HepG2 (cell line): ENCODE measurements at regions not wholly inside any gene's neighbourhood (a gene's known extent, or its start where the extent isn't known, plus 50 kb on each side); places are given as distances from the start of the nearest gene placed in this dataset.

Experiments used
- ATAC-seq: fragments of 200-7000 bp; cut with Tn5 transposase; 3 replicates; pipeline ENCODE4 v1.9.1; 2020; ENCODE audit warnings: mild to moderate bottlenecking, moderate library complexity
- BruUV-seq: library from RNA; stranded (reverse); fragments of 400-500 nt; replicated peaks from 2 replicates; lab custom pipeline; 2021; lab: Mats Ljungman, UMichigan
- CTCF ChIA-PET: fragments of 300-600 bp; formaldehyde crosslinking; extraction: SDS; loops from one replicate; lab custom pipeline; 2021; ENCODE audit warnings: low total read pairs, inconsistent platforms, low intra/inter-chr PET ratio; lab: Yijun Ruan, JAX
- POLR2A ChIA-PET: fragments of 350-600 bp; sonication (Branson Sonifier 250); formaldehyde crosslinking; loops from one replicate; lab custom pipeline; 2020; ENCODE audit warnings: antibody characterized with exemption, inconsistent platforms; lab: Yijun Ruan, JAX
- DNase-seq: peaks from one replicate; pipeline ENCODE4 v3.0.0-alpha.2; 2015; ENCODE audit warnings: low spot score
- FAIRE-seq: peaks from 3 replicates; lab custom pipeline; 2011; peaks lifted over from hg19 to GRCh38; lab: Jason Lieb, UNC
- H2AFZ ChIP-seq: one replicate; pipeline ENCODE4 v1.6.1; 2011; ENCODE audit warnings: low read length, inconsistent platforms
- H3K27ac ChIP-seq: fragments of 300-600 bp; 3 replicates; pipeline ENCODE4 v1.8.0; 2011; ENCODE audit warnings: mixed run types, mild to moderate bottlenecking, mixed read lengths, low read length, inconsistent platforms; ENCODE audit not compliant: insufficient read depth; ENCODE audit errors: extremely low read length
- H3K27me3 ChIP-seq, 2 experiments: fragments of 200-600 bp in 1 of 2; 2 replicates in 1 of 2; 3 replicates in 1 of 2; pipeline versions ENCODE4 v1.6.0 to v1.8.0; 2011; ENCODE audit warnings: low read length in 2 of 2, mild to moderate bottlenecking in 2 of 2, moderate library complexity in 2 of 2, inconsistent platforms in 1 of 2; ENCODE audit not compliant: insufficient read depth in 2 of 2, control insufficient read depth in 1 of 2
- H3K36me3 ChIP-seq, 2 experiments: fragments of 200-600 bp in 1 of 2; replicated peaks in 1 of 2; 2 replicates in 1 of 2; 3 replicates in 1 of 2; pipeline versions ENCODE4 v1.5.1 to v1.8.0; 2011; ENCODE audit warnings: low read length in 2 of 2, inconsistent platforms in 1 of 2; ENCODE audit not compliant: insufficient read depth in 2 of 2, control insufficient read depth in 1 of 2
- H3K4me1 ChIP-seq: 2 replicates; pipeline ENCODE4 v1.5.1; 2012; ENCODE audit warnings: low read length, inconsistent platforms; ENCODE audit not compliant: insufficient read depth
- H3K4me2 ChIP-seq: 2 replicates; pipeline ENCODE4 v1.6.0; 2011; ENCODE audit warnings: low read depth, low read length, inconsistent platforms
- H3K4me3 ChIP-seq, 3 experiments: fragments of 200-600 bp in 1 of 3; sonication (generic), shearing (Covaris generic) in 1 of 3; replicated peaks in 1 of 3; 2 replicates each; pipeline ENCODE4 v1.5.1; 2011 to 2016; ENCODE audit warnings: low read length in 3 of 3, inconsistent platforms in 2 of 3, low read depth in 2 of 3, mild to moderate bottlenecking in 2 of 3, control low read depth in 1 of 3, mixed read lengths in 1 of 3; ENCODE audit not compliant: insufficient read depth in 1 of 3
- H3K79me2 ChIP-seq: one replicate; pipeline ENCODE4 v1.6.1; 2011; ENCODE audit warnings: low read length, inconsistent platforms; ENCODE audit not compliant: insufficient read depth
- H3K9ac ChIP-seq: 2 replicates; pipeline ENCODE4 v1.6.0; 2011; ENCODE audit warnings: mild to moderate bottlenecking, low read depth, low read length, inconsistent platforms; ENCODE audit not compliant: insufficient read depth
- H3K9me3 ChIP-seq: 2 replicates; pipeline ENCODE4 v1.5.1; 2012; ENCODE audit warnings: mild to moderate bottlenecking, low read length
- H4K20me1 ChIP-seq: 2 replicates; pipeline ENCODE4 v1.6.0; 2011; ENCODE audit warnings: inconsistent platforms, mild to moderate bottlenecking, low read length, moderate library complexity; ENCODE audit not compliant: insufficient read depth
- ELF4 ChIP-seq: sonication (generic); formaldehyde crosslinking; IDR thresholded peaks from 2 replicates; pipeline ENCODE4 v1.5.0; 2020; ENCODE audit warnings: missing genetic modification reagents, mild to moderate bottlenecking, moderate library complexity, borderline replicate concordance
- HNRNPUL1 ChIP-seq: fragments of 200-400 bp; formaldehyde crosslinking; IDR thresholded peaks from 2 replicates; pipeline ENCODE4 v1.6.1; 2017; ENCODE audit warnings: low read depth, mild to moderate bottlenecking, low read length, moderate library complexity
- JARID2 ChIP-seq: sonication (generic); formaldehyde crosslinking; IDR thresholded peaks from 2 replicates; pipeline ENCODE4 v1.8.1; 2023; ENCODE audit warnings: missing genetic modification reagents, inconsistent platforms; ENCODE audit not compliant: insufficient replicate concordance
- NBN ChIP-seq: fragments of 450-650 bp; conservative IDR thresholded peaks from 2 replicates; pipeline ENCODE4 v1.6.1; 2017
- SALL1 ChIP-seq: sonication (generic); formaldehyde crosslinking; IDR thresholded peaks from 2 replicates; pipeline ENCODE4 v1.8.0; 2022; ENCODE audit warnings: mild to moderate bottlenecking, missing genetic modification reagents
- TCF7L2 ChIP-seq: IDR thresholded peaks from 2 replicates; pipeline ENCODE4 v1.6.1; 2011; ENCODE audit warnings: mild to moderate bottlenecking, low read depth, low read length, moderate library complexity
- TMF1 ChIP-seq: sonication (generic); formaldehyde crosslinking; IDR thresholded peaks from 2 replicates; pipeline ENCODE4 v1.8.1; 2022; ENCODE audit warnings: low read depth, missing genetic modification reagents
- ZNF260 ChIP-seq: sonication (generic); formaldehyde crosslinking; IDR thresholded peaks from 2 replicates; pipeline ENCODE4 v1.4.0; 2020; ENCODE audit warnings: missing genetic modification reagents, low read depth, mild to moderate bottlenecking, borderline replicate concordance
- ZNF329 ChIP-seq: sonication (generic); formaldehyde crosslinking; IDR thresholded peaks from 2 replicates; pipeline ENCODE4 v1.9.0; 2021; ENCODE audit warnings: low read depth, mild to moderate bottlenecking, missing genetic modification reagents
- ZNF768 ChIP-seq: sonication (generic); formaldehyde crosslinking; IDR thresholded peaks from 2 replicates; pipeline ENCODE4 v1.4.0; 2020; ENCODE audit warnings: missing genetic modification reagents
- ZNF839 ChIP-seq: sonication (generic); formaldehyde crosslinking; IDR thresholded peaks from 2 replicates; pipeline ENCODE4 v1.4.0; 2020; ENCODE audit warnings: missing genetic modification reagents, mild to moderate bottlenecking, borderline replicate concordance
- ZNF850 ChIP-seq: sonication (generic); formaldehyde crosslinking; conservative IDR thresholded peaks from 2 replicates; pipeline ENCODE4 v1.9.0; 2021; ENCODE audit warnings: mild to moderate bottlenecking, missing genetic modification reagents
- WGBS: methylation state at CpG from one replicate; pipeline ENCODE4 v1.1.6; 2017; ENCODE audit warnings: low lambda C conversion rate; 5-methylcytosine and 5-hydroxymethylcytosine counted together
- in situ Hi-C: cut with HindIII; loops from 2 replicates; pipeline ENCODE4 v1.10.0; 2017; ENCODE audit warnings: low pct_unique_long_range_greater_than_20kb; ENCODE audit not compliant: extremely low pct_ligation_motif_present
- intact Hi-C: fragments of 100-400 bp; cut with micrococcal nuclease; formaldehyde crosslinking; loops from one replicate; pipeline ENCODE4 v1.10.0; 2022; ENCODE audit not compliant: unreplicated experiment
- TF ChIP-seq, protein P1 (sequence below): sonication (generic); formaldehyde crosslinking; IDR thresholded peaks from 2 replicates; pipeline ENCODE4 v1.4.0; 2020; ENCODE audit warnings: mild to moderate bottlenecking, low read depth, missing genetic modification reagents
- TF ChIP-seq, protein P2 (sequence below): sonication (generic); IDR thresholded peaks from 2 replicates; pipeline ENCODE4 v1.6.1; 2016; ENCODE audit warnings: low read depth, borderline replicate concordance
- TF ChIP-seq, protein P3 (sequence below): sonication (generic); formaldehyde crosslinking; IDR thresholded peaks from 2 replicates; pipeline ENCODE4 v1.4.0; 2020; ENCODE audit warnings: mild to moderate bottlenecking, missing genetic modification reagents
- TF ChIP-seq, protein P4 (sequence below): sonication (generic); formaldehyde crosslinking; IDR thresholded peaks from 2 replicates; pipeline ENCODE4 v1.5.0; 2020; ENCODE audit warnings: mild to moderate bottlenecking, missing genetic modification reagents, moderate library complexity

DNA sequence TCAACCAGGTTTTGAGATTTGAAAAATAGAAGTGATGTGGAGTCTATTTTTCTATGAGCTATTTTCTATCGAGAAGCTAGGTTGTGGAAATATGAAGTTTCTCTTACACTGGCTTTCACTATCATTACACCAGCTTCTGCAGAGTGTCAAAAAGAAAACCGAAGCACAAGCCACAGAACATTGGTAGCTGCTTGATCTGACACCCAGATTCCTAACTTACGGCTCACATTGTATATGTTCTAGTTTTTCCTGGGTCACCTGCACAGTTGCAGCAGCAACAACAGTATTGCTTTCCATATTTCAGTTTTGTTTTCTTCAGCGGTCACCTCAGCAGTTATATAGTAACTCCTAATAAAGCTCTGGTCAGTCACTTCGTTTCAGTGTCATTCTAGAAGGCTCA is 790.1 kb downstream of the PLOD2 start:
- Histone ChIP-seq H3K36me3 (no peaks in the 10 kb centered on the region), H3K27me3 (no peaks in the 10 kb centered on the region), H3K27ac (no peak overlapping the region), H3K79me2 (no peaks in the 10 kb centered on the region), H4K20me1 (no peaks in the 10 kb centered on the region), H3K4me3 (no peak overlapping the region), H2AFZ (no peak overlapping the region), H3K4me2 (no peak overlapping the region), H3K4me1 (no peaks in the 10 kb centered on the region), H3K9ac (no peak overlapping the region), H3K9me3 (peaks cover 26% of the 10 kb centered on the region; the same call in 1 of the 2 replicates)
- POLR2A ChIA-PET = no interaction called here
- in situ Hi-C loops (no loop called here), intact Hi-C loops (no loop called here)
- FAIRE-seq = no peak
- no peak for DNase-seq
- CTCF ChIA-PET = no interaction called here
- WGBS = under 1% methylated on average over 5 of the region's 5 CpGs
- ATAC-seq = no peak
- BruUV-seq = no TSS peak
- no peak for TF ChIP-seq ZNF768 (CRISPR knock-in tag)
- TF ChIP-seq, protein P1, sequence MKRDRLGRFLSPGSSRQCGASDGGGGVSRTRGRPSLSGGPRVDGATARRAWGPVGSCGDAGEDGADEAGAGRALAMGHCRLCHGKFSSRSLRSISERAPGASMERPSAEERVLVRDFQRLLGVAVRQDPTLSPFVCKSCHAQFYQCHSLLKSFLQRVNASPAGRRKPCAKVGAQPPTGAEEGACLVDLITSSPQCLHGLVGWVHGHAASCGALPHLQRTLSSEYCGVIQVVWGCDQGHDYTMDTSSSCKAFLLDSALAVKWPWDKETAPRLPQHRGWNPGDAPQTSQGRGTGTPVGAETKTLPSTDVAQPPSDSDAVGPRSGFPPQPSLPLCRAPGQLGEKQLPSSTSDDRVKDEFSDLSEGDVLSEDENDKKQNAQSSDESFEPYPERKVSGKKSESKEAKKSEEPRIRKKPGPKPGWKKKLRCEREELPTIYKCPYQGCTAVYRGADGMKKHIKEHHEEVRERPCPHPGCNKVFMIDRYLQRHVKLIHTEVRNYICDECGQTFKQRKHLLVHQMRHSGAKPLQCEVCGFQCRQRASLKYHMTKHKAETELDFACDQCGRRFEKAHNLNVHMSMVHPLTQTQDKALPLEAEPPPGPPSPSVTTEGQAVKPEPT (CRISPR knock-in tag) = no peak
- no peak for TF ChIP-seq ELF4 (CRISPR knock-in tag)
- no peak for TF ChIP-seq TMF1
- TF ChIP-seq ZNF839 (CRISPR knock-in tag) = no peak
- no peak for TF ChIP-seq ZNF329 (CRISPR knock-in tag)
- TF ChIP-seq, protein P2, sequence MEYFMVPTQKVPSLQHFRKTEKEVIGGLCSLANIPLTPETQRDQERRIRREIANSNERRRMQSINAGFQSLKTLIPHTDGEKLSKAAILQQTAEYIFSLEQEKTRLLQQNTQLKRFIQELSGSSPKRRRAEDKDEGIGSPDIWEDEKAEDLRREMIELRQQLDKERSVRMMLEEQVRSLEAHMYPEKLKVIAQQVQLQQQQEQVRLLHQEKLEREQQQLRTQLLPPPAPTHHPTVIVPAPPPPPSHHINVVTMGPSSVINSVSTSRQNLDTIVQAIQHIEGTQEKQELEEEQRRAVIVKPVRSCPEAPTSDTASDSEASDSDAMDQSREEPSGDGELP = no peak
- TF ChIP-seq ZNF850 (CRISPR knock-in tag) = no peak
- TF ChIP-seq NBN = no peak
- TF ChIP-seq HNRNPUL1 = no peak
- TF ChIP-seq, protein P3, sequence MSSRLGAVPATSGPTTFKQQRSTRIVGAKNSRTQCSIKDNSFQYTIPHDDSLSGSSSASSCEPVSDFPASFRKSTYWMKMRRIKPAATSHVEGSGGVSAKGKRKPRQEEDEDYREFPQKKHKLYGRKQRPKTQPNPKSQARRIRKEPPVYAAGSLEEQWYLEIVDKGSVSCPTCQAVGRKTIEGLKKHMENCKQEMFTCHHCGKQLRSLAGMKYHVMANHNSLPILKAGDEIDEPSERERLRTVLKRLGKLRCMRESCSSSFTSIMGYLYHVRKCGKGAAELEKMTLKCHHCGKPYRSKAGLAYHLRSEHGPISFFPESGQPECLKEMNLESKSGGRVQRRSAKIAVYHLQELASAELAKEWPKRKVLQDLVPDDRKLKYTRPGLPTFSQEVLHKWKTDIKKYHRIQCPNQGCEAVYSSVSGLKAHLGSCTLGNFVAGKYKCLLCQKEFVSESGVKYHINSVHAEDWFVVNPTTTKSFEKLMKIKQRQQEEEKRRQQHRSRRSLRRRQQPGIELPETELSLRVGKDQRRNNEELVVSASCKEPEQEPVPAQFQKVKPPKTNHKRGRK (CRISPR knock-in tag) = no peak
- no peak for TF ChIP-seq TCF7L2
- TF ChIP-seq JARID2 (CRISPR knock-in tag) = no peak
- TF ChIP-seq, protein P4, sequence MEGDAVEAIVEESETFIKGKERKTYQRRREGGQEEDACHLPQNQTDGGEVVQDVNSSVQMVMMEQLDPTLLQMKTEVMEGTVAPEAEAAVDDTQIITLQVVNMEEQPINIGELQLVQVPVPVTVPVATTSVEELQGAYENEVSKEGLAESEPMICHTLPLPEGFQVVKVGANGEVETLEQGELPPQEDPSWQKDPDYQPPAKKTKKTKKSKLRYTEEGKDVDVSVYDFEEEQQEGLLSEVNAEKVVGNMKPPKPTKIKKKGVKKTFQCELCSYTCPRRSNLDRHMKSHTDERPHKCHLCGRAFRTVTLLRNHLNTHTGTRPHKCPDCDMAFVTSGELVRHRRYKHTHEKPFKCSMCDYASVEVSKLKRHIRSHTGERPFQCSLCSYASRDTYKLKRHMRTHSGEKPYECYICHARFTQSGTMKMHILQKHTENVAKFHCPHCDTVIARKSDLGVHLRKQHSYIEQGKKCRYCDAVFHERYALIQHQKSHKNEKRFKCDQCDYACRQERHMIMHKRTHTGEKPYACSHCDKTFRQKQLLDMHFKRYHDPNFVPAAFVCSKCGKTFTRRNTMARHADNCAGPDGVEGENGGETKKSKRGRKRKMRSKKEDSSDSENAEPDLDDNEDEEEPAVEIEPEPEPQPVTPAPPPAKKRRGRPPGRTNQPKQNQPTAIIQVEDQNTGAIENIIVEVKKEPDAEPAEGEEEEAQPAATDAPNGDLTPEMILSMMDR (CRISPR knock-in tag) = no peak
- no peak for TF ChIP-seq SALL1 (CRISPR knock-in tag)
- no peak for TF ChIP-seq ZNF260
